ENCODE measurements at regions not wholly inside any gene's neighbourhood (a gene's known extent, or its start where the extent isn't known, plus 50 kb on each side); places are given as distances from the start of the nearest gene placed in this dataset.
"Not testable (repeated sequence)": the region's sequence is repeated elsewhere in the genome, so short reads cannot be mapped to it uniquely, and the experiment has no call there.

- DNase-seq, result no peak
These were observed 599.6 kb upstream of the LCORL start for GRCh38 chr4:18621186-18621585.

GRCh38 chr4:18616720-18617119 is 595.2 kb upstream of the LCORL start:
- DNase-seq, result no peak

GRCh38 chr4:18611026-18611425 is 589.5 kb upstream of the LCORL start:
- DNase-seq, result no peak

GRCh38 chr4:18608908-18609533 is 587.5 kb upstream of the LCORL start:
- no peak for DNase-seq

- DNase-seq, result not testable (repeated sequence)
These were observed 581.1 kb upstream of the LCORL start for GRCh38 chr4:18602610-18603009.

GRCh38 chr4:18593297-18594002 is 571.9 kb upstream of the LCORL start:
- peak; percentile 10 for DNase-seq

- DNase-seq, result no peak
These were observed 561.3 kb upstream of the LCORL start for GRCh38 chr4:18582841-18583240.

GRCh38 chr4:18578307-18578706 is 556.8 kb upstream of the LCORL start:
- DNase-seq, result no peak

GRCh38 chr4:18572481-18572880 is 550.9 kb upstream of the LCORL start:
- DNase-seq, result no peak

- no peak for DNase-seq
These were observed 549.8 kb upstream of the LCORL start for GRCh38 chr4:18571301-18571761.

- no peak for DNase-seq
These were observed 548.8 kb upstream of the LCORL start for GRCh38 chr4:18570370-18570769.

GRCh38 chr4:18568600-18568999 is 547.0 kb upstream of the LCORL start:
- no peak for DNase-seq

- no peak for DNase-seq
These were observed 545.6 kb upstream of the LCORL start for GRCh38 chr4:18566970-18567799.

GRCh38 chr4:18559492-18559891 is 537.9 kb upstream of the LCORL start:
- DNase-seq, result no peak

- no peak for DNase-seq
These were observed 534.8 kb upstream of the LCORL start for GRCh38 chr4:18556402-18556801.

- DNase-seq, result no peak
These were observed 518.8 kb upstream of the LCORL start for GRCh38 chr4:18540349-18540748.

GRCh38 chr4:18538121-18538520 is 516.6 kb upstream of the LCORL start:
- DNase-seq, result no peak

GRCh38 chr4:18536428-18536827 is 514.9 kb upstream of the LCORL start:
- no peak for DNase-seq

GRCh38 chr4:18535948-18536347 is 514.4 kb upstream of the LCORL start:
- DNase-seq, result no peak

- DNase-seq, result no peak
These were observed 511.8 kb upstream of the LCORL start for GRCh38 chr4:18533262-18533775.

GRCh38 chr4:18531731-18532130 is 510.2 kb upstream of the LCORL start:
- DNase-seq, result no peak

- no peak for DNase-seq
These were observed 507.9 kb upstream of the LCORL start for GRCh38 chr4:18529482-18529881.

- DNase-seq, result no peak
These were observed 503.1 kb upstream of the LCORL start for GRCh38 chr4:18524667-18525066.

- no peak for DNase-seq
These were observed 496.5 kb upstream of the LCORL start for GRCh38 chr4:18518098-18518497.

Measured in activated CD4-positive, alpha-beta T cell treated with anti-CD3 and anti-CD28 coated beads for 1 hour (primary cell).